GM12878 (cell line): ENCODE measurements at regions not wholly inside any gene's neighbourhood (a gene's known extent, or its start where the extent isn't known, plus 50 kb on each side); places are given as distances from the start of the nearest gene placed in this dataset.

Experiments used
- ATAC-seq: fragments of 200-7000 bp; cut with Tn5 transposase; 3 replicates; pipeline ENCODE4 v1.9.1; 2020; ENCODE audit warnings: mild to moderate bottlenecking, moderate library complexity
- BruUV-seq: library from RNA; stranded (reverse); fragments of 400-500 nt; replicated peaks from 2 replicates; lab custom pipeline; 2021; lab: Mats Ljungman, UMichigan
- CTCF ChIA-PET: fragments of 300-600 bp; sonication (Branson Sonifier 250); formaldehyde crosslinking; extraction: SDS; loops from one replicate; lab custom pipeline; 2021; ENCODE audit warnings: inconsistent platforms; lab: Yijun Ruan, JAX
- POLR2A ChIA-PET: fragments of 350-600 bp; formaldehyde crosslinking; extraction: SDS; loops from one replicate; lab custom pipeline; 2021; ENCODE audit warnings: inconsistent platforms; lab: Charles Lee
- RAD21 ChIA-PET: fragments of 300-600 bp; sonication (Branson Sonifier 250); formaldehyde crosslinking; loops from one replicate; lab custom pipeline; 2023; ENCODE audit warnings: antibody characterized with exemption; ENCODE audit not compliant: unreplicated experiment; lab: Charles Lee
- SMC1A ChIA-PET: fragments of 300-600 bp; sonication (Branson Sonifier 250); formaldehyde crosslinking; loops from one replicate; lab custom pipeline; 2023; ENCODE audit not compliant: unreplicated experiment, uncharacterized antibody; lab: Charles Lee
- DNase-seq: peaks from one replicate; pipeline ENCODE4 v3.0.0-alpha.2; 2011; ENCODE audit warnings: low read depth, low spot score
- FAIRE-seq: peaks from 3 replicates; lab custom pipeline; 2011; peaks lifted over from hg19 to GRCh38; lab: Jason Lieb, UNC
- H2AFZ ChIP-seq: 2 replicates; pipeline ENCODE4 v1.6.0; 2011; ENCODE audit warnings: low read depth, low read length, control low read depth; ENCODE audit not compliant: control insufficient read depth
- H3K27ac ChIP-seq: 2 replicates; pipeline ENCODE4 v1.5.1; 2011; ENCODE audit warnings: control low read depth; ENCODE audit not compliant: control insufficient read depth, insufficient read depth
- H3K27me3 ChIP-seq, 2 experiments: replicated peaks in 1 of 2; 2 replicates each; pipeline versions ENCODE4 v1.6.0 to v1.6.1; 2011; ENCODE audit warnings: low read length in 1 of 2; ENCODE audit not compliant: control insufficient read depth in 2 of 2, insufficient read depth in 2 of 2
- H3K36me3 ChIP-seq, 2 experiments: 2 replicates each; pipeline ENCODE4 v1.5.1; 2011; ENCODE audit warnings: low read length in 1 of 2; ENCODE audit not compliant: control insufficient read depth in 2 of 2, insufficient read depth in 2 of 2
- H3K4me1 ChIP-seq: 2 replicates; pipeline ENCODE4 v1.6.1; 2011; ENCODE audit warnings: mild to moderate bottlenecking, low read length, moderate library complexity, mixed read lengths; ENCODE audit not compliant: control insufficient read depth, insufficient read depth
- H3K4me2 ChIP-seq: 2 replicates; pipeline ENCODE4 v1.6.0; 2011; ENCODE audit warnings: control low read depth; ENCODE audit not compliant: control insufficient read depth, insufficient read depth
- H3K4me3 ChIP-seq: fragments of 200-600 bp; sonication (generic); 2 replicates; pipeline ENCODE4 v1.5.1; 2016
- H3K79me2 ChIP-seq: 2 replicates; pipeline ENCODE4 v1.6.0; 2011; ENCODE audit warnings: low read length; ENCODE audit not compliant: control insufficient read depth, insufficient read depth
- H3K9ac ChIP-seq: 2 replicates; pipeline ENCODE4 v1.8.0; 2011; ENCODE audit warnings: low read length, control low read depth, mixed read lengths; ENCODE audit not compliant: control insufficient read depth, insufficient read depth
- H3K9me3 ChIP-seq: replicated peaks from 3 replicates; pipeline ENCODE4 v1.5.1; 2011; ENCODE audit warnings: mild to moderate bottlenecking, low read length; ENCODE audit not compliant: control insufficient read depth, insufficient read depth
- H4K20me1 ChIP-seq: 2 replicates; pipeline ENCODE4 v1.6.0; 2011; ENCODE audit not compliant: control insufficient read depth, insufficient read depth
- IRF5 ChIP-seq: fragments of 450-650 bp; IDR thresholded peaks from 2 replicates; pipeline ENCODE4 v1.6.1; 2017; ENCODE audit warnings: borderline replicate concordance
- NKRF ChIP-seq: fragments of 450-650 bp; conservative IDR thresholded peaks from 2 replicates; pipeline ENCODE4 v1.6.1; 2017; ENCODE audit warnings: mild to moderate bottlenecking, moderate library complexity
- WGBS: methylation state at CpG from one replicate; pipeline ENCODE4 v1.1.6; 2016; ENCODE audit warnings: low lambda C conversion rate; ENCODE audit not compliant: insufficient replicate concordance, insufficient coverage; ENCODE audit errors: missing lambda C conversion rate; 5-methylcytosine and 5-hydroxymethylcytosine counted together
- in situ Hi-C: fragments of 300-500 bp; cut with MboI; formaldehyde crosslinking; loops from 9 replicates; pipeline ENCODE4 v1.14.3; 2018; ENCODE audit warnings: mixed read lengths
- intact Hi-C: fragments of 100-400 bp; cut with micrococcal nuclease; formaldehyde crosslinking; loops from one replicate; pipeline ENCODE4 v1.14.2; 2022; ENCODE audit not compliant: unreplicated experiment

- TF ChIP-seq IRF5, result no peak
Measured at GRCh38 chr7:57381581-57381980, 68.4 kb upstream of the ZNF716 start (continued).

GRCh38 chr7:57384380-57384779 is 65.6 kb upstream of the ZNF716 start:
- 56% methylated on average over 9 of the region's 9 CpGs for WGBS
- H3K4me3 ChIP-seq, result no peak overlapping the region
- intact Hi-C loops, result no loop called here
- no peaks in the 10 kb centered on the region; the same call in 2 of the 3 replicates for H3K9me3 ChIP-seq
- H3K36me3 ChIP-seq, result no peaks in the 10 kb centered on the region
- H3K4me2 ChIP-seq, result no peak overlapping the region
- TF ChIP-seq NKRF, result no peak
- ATAC-seq (no peak), DNase-seq (no peak), FAIRE-seq (no peak)
- no peaks in the 10 kb centered on the region for H3K27me3 ChIP-seq
- ChIA-PET SMC1A (no interaction called here), CTCF (no interaction called here), POLR2A (no interaction called here), RAD21 (no interaction called here)
- no peak overlapping the region for H3K27ac ChIP-seq
- H4K20me1 ChIP-seq, result no peaks in the 10 kb centered on the region
- BruUV-seq, result no TSS peak
- H2AFZ ChIP-seq, result no peak overlapping the region
- H3K9ac ChIP-seq, result no peak overlapping the region
- no peaks in the 10 kb centered on the region for H3K79me2 ChIP-seq
- H3K4me1 ChIP-seq, result no peaks in the 10 kb centered on the region
- in situ Hi-C loops, result no loop called here
